Ureter (tissue), 1 donor: ENCODE measurements at regions not wholly inside any gene's neighbourhood (a gene's known extent, or its start where the extent isn't known, plus 50 kb on each side); places are given as distances from the start of the nearest gene placed in this dataset.
"Not testable (repeated sequence)": the region's sequence is repeated elsewhere in the genome, so short reads cannot be mapped to it uniquely, and the experiment has no call there.

Experiments
- DNase-seq: peaks from one replicate; pipeline ENCODE4 v3.0.0-alpha.2; 2020; ENCODE audit warnings: low spot score
- donor health status: DM: yes; HTN: yes; CAD: no.

GRCh38 chr5:63894690-63895089 lies 67.6 kb downstream of the HTR1A start:
- DNase-seq: no peak

GRCh38 chr5:63878788-63879187 lies 83.5 kb downstream of the HTR1A start:
- no peak for DNase-seq

- no peak for DNase-seq
These were observed 84.3 kb downstream of the HTR1A start for GRCh38 chr5:63877961-63878360.

- DNase-seq: no peak
These were observed 101.9 kb downstream of the HTR1A start for GRCh38 chr5:63860379-63860778.

- DNase-seq: no peak
These were observed 108.2 kb downstream of the HTR1A start for GRCh38 chr5:63854076-63854475.

- DNase-seq: no peak
These were observed 119.1 kb downstream of the HTR1A start for GRCh38 chr5:63843190-63843589.

- DNase-seq: no peak
These were observed 124.8 kb downstream of the HTR1A start for GRCh38 chr5:63837437-63837836.

- DNase-seq: no peak
These were observed 130.9 kb downstream of the HTR1A start for GRCh38 chr5:63831381-63831780.

- no peak for DNase-seq
These were observed 136.3 kb downstream of the HTR1A start for GRCh38 chr5:63825984-63826383.

- DNase-seq: no peak
These were observed 138.7 kb downstream of the HTR1A start for GRCh38 chr5:63823583-63823982.

- DNase-seq: no peak
These were observed 139.6 kb downstream of the HTR1A start for GRCh38 chr5:63822614-63823013.

GRCh38 chr5:63820577-63820976 lies 141.7 kb downstream of the HTR1A start:
- no peak for DNase-seq

GRCh38 chr5:63812693-63813092 lies 149.6 kb downstream of the HTR1A start:
- DNase-seq: no peak

- no peak for DNase-seq
These were observed 150.3 kb downstream of the HTR1A start for GRCh38 chr5:63811961-63812360.

- DNase-seq: no peak
These were observed 151.0 kb downstream of the HTR1A start for GRCh38 chr5:63811286-63811685.

- no peak for DNase-seq
These were observed 157.1 kb downstream of the HTR1A start for GRCh38 chr5:63805151-63805550.

- no peak for DNase-seq
These were observed 159.1 kb downstream of the HTR1A start for GRCh38 chr5:63803165-63803564.

- no peak for DNase-seq
These were observed 167.3 kb downstream of the HTR1A start for GRCh38 chr5:63794979-63795378.

- no peak for DNase-seq
These were observed 167.9 kb downstream of the HTR1A start for GRCh38 chr5:63794296-63794695.

- DNase-seq: no peak
These were observed 187.3 kb downstream of the HTR1A start for GRCh38 chr5:63774939-63775338.

GRCh38 chr5:63768221-63768620 lies 194.0 kb downstream of the HTR1A start:
- no peak for DNase-seq

- DNase-seq: no peak
These were observed 201.3 kb downstream of the HTR1A start for GRCh38 chr5:63760965-63761364.

GRCh38 chr5:63743096-63743798 lies 219.0 kb downstream of the HTR1A start:
- DNase-seq: no peak

- DNase-seq: not testable (repeated sequence)
These were observed 229.4 kb downstream of the HTR1A start for GRCh38 chr5:63732880-63733279.
